H1 (cell line): ENCODE measurements at regions not wholly inside any gene's neighbourhood (a gene's known extent, or its start where the extent isn't known, plus 50 kb on each side); places are given as distances from the start of the nearest gene placed in this dataset.

Experiments
- CHD2 ChIP-seq: IDR thresholded peaks from 2 replicates; pipeline ENCODE4 v1.6.1; 2012; ENCODE audit warnings: low read length, improper control_type of control experiment
- CREB1 ChIP-seq: IDR thresholded peaks from 2 replicates; pipeline ENCODE4 v1.6.1; 2012; ENCODE audit warnings: inconsistent platforms
- HDAC6 ChIP-seq: IDR thresholded peaks from one replicate; pipeline ENCODE4 v1.7.1; 2012; ENCODE audit warnings: low read depth, mild to moderate bottlenecking, inconsistent platforms, low read length, moderate library complexity
- JUN ChIP-seq: IDR thresholded peaks from 2 replicates; pipeline ENCODE4 v1.6.1; 2011; ENCODE audit warnings: low read depth, mild to moderate bottlenecking, improper control_type of control experiment, low read length
- JUND ChIP-seq: IDR thresholded peaks from 2 replicates; pipeline ENCODE4 v1.6.1; 2011; ENCODE audit warnings: mild to moderate bottlenecking, improper control_type of control experiment, low read length
- NANOG ChIP-seq: IDR thresholded peaks from 2 replicates; pipeline ENCODE4 v1.6.1; 2011; ENCODE audit warnings: low read length, low read depth, mild to moderate bottlenecking, inconsistent platforms; ENCODE audit not compliant: insufficient read depth, poor library complexity, severe bottlenecking
- PHF8 ChIP-seq: fragments of 200-600 bp; sonication (generic); conservative IDR thresholded peaks from 2 replicates; pipeline ENCODE4 v1.7.1; 2012; ENCODE audit warnings: low read depth, mild to moderate bottlenecking, inconsistent platforms, low read length, moderate library complexity
- SRF ChIP-seq: IDR thresholded peaks from 2 replicates; pipeline ENCODE4 v1.6.1; 2011; ENCODE audit warnings: mild to moderate bottlenecking, low read depth, low read length, moderate library complexity
- TAF1 ChIP-seq: IDR thresholded peaks from 2 replicates; pipeline ENCODE4 v1.6.1; 2011; ENCODE audit warnings: mild to moderate bottlenecking, low read depth, low read length

- no peak for TF ChIP-seq JUN
- no peak for TF ChIP-seq TAF1
- TF ChIP-seq JUND = no peak
- TF ChIP-seq CHD2 = no peak
- no peak for TF ChIP-seq HDAC6
- no peak for TF ChIP-seq PHF8
- no peak for TF ChIP-seq CREB1
- no peak for TF ChIP-seq SRF
- TF ChIP-seq NANOG = no peak
Observed at GRCh38 chr6:82651845-82652335, 288.3 kb downstream of the TPBG start (continued).
